GM19328 (cell line): ENCODE measurements at regions not wholly inside any gene's neighbourhood (a gene's known extent, or its start where the extent isn't known, plus 50 kb on each side); places are given as distances from the start of the nearest gene placed in this dataset.

Experiments
- ATAC-seq: cut with Tn5 transposase; IDR thresholded peaks from one replicate; pipeline ENCODE4 v1.9.1; 2021; ENCODE audit warnings: mild to moderate bottlenecking, moderate library complexity; ENCODE audit not compliant: unreplicated experiment

DNA sequence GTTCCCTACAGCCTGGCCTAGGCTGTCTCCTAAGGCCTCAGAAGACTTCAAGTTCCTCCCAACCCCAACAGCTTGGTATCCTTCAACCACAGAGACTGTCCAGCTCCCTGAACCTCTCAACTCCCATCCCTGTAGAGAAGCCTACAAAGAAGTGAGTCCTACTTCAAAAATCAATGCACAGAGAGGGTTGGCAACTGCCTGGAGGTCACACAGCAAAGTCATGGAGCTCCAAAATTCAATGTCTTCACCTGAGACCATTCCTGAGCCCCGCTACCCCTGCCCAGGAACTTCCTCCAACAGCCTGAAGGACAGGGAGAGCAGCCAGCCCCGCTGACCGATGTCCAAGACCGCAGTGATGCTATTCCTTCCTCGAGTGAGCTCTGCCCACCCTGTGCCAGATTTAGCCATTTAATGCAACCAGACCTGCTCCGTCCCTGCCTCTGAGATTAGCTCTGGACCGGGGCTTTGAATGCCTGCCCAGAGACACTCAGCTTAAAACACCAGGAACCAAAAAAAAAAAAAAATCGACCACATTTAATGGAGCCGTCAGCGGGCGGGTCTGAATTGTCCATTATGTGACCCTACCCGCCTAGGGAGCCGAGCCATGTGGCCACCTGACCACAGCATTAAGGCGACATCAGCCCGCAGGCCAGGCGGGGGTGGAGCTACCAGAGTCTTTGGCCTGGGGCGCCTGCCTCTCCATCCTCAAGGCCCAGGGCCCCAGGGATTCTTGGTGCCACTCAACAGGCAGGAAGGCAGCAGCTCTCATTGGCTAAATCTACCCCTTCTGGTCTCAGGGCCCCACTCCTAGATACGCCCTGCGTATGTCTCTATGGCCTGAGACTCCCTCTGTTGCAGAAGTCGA, 148.6 kb downstream of the SYF2 start:
- ATAC-seq = no peak

DNA sequence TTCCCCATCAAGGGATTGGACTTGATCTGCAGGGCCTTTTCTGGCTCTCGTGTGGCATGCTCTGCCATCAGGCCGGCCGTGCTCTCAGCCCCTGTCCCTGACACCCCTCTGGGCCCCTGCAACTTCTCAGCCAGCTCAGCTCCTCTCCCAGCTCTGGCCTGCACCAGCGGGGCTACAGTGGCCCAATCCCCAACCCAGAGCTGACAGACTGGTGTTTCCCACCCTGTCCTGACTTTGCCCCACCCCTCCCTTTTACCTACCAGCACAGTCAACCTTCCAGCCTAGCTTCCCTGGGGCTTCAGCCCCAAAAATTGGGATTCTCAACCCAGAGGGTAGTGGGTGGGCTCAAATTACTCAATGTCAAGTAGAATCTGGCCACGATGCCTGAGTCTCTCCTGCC, 149.3 kb downstream of the SYF2 start:
- no peak for ATAC-seq

DNA sequence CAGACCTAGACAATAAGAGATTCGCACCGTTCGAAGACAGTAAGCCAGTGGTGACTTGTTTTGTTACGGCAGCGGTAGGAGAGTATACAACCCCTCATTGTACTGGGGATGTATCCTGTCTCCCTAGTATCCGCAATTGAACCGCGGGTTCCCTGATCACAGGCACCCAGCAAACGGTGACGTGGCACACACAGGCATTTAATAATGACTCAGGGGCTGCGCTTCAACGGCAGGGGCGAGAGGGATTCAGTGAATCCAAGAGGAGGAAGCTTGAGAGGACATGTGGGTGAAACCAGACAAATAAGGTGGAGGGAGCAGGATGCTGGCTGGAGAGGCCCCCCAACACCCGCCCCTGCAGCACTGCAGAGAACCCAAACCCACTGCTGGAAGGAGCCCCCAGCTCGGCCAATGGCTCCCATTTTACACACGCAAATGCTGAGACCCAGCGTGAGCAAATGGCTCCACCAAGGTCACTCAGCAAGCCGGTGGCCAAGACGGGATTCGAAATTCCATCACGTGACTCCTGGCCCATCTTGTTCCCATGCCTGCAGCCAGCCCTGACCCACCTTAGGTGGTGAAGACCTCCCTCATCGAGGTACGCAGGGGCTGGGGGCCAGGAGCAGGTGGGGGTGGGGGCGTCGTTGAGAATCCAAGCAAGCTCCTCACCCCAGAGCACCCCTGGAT, 149.9 kb downstream of the SYF2 start:
- no peak for ATAC-seq

DNA sequence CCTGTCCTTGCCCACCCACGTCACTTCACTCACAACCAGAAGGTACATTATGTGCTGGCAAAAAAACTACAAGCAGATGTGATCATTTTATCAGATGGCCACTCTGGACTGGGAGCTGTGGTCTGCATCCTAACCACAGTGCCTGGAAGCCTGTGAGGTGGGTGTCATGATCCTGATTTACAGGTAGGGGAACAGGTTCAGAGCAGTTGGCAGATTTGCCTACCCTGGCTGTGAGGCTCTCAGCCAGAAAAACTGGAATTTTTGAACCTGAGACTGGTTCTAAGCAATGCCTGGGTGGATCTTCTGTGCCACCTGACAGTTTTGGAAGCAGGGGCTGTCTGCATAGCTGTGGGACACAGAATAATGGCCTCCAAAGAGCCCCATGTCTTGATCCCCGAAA, 150.8 kb downstream of the SYF2 start:
- ATAC-seq = no peak

DNA sequence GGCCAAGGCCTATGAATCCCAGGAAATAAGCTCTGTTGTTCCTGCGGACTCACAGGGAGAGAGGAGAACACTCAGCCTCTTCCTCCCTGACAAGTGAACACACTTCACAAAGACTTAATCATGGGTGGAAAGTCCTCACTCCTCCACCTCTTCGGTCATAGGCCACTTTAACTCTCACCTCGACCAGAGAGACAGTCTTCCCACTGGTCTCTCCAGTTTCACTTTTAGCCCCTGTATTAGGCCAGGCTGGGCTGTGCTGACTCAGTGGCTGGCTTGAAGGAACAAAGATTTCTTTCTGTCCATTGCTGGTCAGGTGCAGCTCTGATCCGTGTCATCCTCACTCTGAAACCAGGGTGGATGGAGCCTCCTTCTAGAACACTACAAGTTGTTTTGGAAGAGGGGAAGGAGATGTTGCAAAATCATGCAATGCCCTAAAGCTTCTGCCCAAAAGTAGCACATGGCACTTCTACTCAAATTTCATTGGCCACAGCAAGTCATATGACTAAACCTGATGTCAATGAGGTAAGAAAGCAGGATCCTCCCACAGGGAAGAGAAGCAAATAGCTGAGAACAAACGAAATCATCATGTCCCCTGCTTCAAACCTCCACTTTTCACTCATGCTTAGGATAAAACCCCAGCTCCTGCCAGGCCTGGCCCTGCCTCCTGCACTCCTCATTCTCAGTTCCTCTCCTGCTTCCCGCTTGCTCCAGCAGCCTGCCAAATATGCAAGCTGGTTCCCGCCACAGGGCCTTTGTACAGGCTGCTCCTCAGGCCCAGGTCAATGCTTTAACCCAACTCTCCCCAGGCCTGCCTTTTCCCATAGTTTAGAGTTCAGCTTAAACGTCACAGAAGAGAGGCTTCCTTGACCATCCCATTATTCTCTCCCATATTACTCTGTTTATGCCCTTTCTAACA, 150.5 kb upstream of the RUNX3 start:
- no peak for ATAC-seq

DNA sequence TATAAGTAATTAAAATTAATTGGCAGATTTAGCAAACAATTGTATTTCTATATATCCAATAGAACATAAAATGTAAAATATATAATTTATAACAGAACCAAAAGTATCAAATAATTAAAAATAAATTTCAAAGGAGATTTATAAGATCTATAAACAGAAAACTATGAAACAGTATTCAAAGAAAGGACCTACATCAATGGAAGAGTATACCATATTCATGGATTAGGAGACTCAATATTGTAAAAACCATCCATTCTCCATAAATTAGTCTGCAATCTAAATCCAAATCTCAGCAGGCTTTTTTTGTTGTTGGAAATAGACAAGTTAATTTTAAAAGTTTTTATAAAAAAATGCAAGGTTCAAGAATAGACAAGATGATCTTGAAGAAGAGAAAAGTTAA, 149.0 kb upstream of the RUNX3 start:
- ATAC-seq = no peak

DNA sequence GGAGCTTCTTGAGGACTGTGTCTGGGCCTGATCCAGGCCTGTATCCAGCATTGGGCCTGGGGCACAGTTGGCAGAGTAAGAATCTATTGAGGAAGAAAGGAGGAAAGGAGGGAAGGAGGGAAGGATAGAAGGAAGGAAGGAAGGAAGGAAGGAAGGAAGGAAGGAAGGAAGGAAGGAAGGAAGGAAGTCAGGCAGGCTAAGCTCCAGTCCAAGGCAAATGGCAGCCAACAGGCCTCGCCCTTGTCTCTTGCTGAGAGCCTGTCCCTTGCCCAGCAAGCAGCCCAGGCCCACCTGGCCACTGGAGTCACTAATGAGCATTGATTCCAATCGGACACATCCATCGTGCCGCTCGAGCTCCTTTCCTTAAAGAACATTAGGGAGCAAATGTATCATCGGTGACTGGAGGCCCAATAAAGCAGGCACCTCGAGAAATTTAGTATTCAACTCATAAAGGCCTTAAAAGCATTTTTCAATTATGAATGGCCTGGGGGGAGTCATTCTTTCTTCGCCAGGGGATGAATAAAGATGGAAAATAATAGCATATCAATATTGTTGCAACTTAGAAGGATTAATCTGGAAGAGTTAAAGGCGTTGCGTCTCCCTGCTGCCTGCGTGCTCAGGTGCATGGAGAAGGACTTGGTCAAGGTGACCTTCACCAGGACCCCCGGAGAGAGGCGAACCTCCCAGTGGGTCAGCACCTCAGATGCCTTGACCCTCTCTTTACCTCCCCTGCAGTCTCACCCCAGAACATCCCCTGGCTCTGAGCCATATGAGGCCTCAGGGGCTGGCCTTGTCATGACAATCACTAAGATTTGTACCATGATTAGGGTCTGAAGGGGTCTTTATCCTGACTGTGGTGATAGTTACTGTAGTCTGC, 144.5 kb upstream of the RUNX3 start:
- no peak for ATAC-seq

DNA sequence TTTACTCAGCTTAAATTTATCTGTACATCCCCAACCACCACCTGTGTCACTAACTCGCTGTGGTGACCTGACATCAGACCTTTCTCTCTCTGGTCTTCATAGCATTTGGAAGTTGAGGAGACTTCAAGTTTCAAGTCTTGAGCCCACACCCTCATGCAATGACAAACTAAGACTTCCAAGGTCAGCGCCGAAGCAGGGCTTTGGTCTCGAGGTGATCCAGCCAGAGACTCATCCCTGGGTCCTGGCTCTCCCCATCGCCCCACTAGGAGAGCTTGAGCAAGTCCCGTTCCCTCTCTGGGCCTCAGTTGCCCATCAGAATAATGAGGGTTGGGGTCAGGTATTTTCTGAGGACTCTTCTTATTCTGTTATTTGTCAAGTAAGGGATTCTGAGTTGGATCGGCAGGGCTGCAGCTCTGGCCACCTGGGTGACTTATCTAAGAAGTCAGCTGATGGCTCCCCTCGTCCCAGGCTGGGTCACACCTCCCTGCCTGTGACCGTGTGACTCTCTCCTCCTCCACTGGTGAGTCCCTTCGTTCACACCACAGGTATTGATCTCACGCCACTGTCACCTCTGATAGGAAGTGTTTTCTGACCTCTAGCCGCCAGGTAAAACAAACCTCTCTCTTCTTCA, 143.7 kb upstream of the RUNX3 start:
- no peak for ATAC-seq

DNA sequence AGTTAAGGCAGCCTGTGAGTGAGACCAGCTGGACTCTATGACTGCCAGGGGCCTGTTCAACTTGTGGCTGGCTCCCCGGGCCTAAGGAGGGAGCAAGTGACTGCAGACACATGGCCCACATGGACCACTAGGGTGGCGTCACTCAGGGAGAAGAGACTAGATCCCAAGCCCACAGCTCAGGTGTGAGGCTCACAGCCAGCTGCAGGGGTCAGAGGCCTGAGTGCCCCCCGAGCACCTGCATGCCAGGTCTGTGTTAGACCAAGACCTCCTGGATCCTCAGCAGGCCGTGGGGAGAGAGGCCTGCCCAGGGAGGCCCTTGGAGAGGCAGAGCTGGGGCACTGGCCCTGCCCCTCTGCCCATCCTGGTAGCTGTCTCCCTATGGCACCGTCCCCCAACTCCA, 142.4 kb upstream of the RUNX3 start:
- ATAC-seq = no peak

DNA sequence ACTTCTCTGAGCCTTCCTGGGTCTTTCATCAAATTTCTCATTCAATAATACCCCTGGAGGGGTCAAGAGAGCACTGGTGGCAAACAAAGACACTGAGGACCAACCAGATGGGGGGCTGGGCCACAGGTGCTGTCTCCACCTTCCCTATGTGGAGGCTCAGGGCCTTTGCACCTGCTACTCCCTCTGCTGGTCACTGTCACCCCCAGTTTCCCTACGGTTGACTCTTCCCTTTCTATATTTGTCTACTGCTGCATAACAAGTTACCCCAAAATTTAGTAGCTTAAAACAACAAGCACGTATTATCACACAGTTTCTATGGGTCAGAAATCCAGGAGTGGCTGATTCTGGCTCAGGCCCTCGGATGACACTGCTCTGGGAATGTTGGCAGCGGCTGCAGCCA, 138.8 kb upstream of the RUNX3 start:
- ATAC-seq = no peak

DNA sequence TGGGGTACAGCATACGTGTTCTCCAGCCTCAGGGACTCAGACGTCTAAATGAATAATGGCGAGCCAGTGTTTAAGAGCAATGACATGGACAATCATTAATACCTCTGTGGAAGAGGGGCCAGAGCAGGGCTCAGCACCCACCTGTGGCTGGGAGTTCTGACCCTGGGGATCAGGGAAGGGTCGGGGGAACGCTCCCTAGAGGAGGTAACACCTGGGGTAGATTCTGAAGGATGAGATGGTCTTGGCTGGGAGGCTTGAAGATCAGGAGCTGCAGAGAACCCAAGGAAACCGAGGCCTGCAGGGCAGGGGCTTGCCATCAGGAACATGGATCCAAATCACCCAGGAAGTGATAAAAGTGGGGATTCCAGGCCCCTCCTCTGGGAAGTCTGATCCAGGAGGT, 138.2 kb upstream of the RUNX3 start:
- ATAC-seq = no peak

DNA sequence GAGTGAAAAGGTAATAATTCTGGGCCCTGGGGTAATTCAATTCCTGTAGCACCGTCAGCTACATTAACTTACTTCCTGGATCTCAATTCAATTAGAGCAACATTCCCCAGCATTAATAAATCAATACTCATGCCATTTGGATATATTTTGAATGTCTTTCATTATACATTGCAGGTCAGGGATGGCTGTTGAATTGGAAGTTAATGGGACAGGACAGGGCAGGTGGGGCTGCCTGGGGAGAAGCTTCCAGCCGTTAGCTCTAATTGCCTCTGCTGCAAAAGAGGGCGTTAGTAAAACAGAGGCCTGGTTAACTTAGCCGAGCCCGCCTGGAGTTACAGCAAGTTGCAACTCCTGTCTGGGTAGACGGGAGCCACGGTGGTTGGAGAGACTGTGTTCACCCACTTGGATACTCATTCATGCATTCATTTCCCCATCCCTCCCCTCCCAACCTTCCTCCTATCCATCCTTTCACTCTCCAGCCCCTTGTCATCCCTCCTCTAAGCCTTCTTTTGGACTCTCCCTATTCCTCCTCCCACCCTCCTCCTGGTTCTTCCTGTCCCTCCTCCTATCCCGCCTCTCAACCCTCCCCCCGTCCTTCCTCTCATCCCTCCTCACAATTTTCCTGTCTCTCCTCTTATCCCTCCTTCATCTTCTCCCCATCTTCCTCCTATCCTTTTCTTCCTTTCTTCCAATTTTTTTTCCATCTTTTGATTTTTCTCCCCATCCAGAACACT, 137.6 kb upstream of the RUNX3 start:
- no peak for ATAC-seq

DNA sequence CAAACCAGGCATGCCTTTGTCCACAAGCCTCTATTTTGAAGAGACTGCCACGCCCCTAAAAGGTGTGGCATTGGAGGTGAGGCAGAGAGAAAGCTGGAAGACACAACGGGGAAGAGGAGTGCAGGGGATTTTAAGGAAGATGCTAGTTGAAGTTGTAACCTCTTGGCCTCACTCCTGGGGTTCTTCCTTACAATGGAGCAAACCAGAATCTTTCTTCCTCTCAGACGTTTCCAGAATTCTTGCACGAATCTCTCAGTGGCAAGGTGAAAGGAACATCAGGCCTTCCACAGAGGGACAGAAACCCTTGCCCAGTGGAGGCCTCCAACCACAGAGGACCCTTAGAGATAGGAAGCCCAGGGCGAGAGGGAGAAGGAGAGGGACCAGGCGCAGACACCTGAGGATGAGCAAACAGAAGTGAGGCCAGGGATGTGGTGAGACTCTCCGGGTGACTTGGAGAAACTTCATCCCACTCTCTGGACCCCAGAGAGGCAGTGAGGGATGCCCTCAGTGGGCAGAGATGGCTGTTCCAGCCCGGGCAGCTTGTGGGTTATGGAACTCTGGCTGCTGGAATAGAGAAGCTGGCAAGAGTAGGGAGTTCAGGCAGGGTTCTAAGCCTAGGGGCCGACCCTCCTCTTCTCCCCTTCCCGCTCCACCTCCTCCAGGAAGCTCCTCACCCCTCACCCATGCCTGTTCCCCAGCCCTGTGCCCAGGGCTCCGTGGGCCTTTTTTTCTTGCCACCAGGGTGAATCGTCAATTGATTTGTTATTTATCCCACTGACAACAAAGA, 136.8 kb upstream of the RUNX3 start:
- ATAC-seq = no peak

DNA sequence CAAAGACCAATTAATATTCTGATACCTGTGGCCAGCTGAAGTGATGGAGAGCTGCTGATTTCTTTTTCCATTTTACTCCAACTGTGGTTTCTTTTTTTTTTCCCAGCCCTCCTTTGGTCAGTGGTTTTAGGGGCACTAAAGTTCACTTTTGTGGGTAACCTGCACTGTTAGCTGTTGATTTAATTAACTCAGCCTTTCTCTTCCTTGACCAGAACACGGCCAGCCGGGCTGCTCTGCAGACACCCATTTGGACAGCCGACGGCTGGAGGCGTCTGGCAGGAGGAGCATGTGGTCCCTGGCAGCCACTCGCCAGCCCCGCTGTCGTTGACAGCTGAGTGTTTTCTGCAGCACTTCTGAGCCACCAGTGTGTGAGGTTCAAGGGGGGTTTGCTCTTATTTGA, 136.2 kb upstream of the RUNX3 start:
- ATAC-seq = no peak

DNA sequence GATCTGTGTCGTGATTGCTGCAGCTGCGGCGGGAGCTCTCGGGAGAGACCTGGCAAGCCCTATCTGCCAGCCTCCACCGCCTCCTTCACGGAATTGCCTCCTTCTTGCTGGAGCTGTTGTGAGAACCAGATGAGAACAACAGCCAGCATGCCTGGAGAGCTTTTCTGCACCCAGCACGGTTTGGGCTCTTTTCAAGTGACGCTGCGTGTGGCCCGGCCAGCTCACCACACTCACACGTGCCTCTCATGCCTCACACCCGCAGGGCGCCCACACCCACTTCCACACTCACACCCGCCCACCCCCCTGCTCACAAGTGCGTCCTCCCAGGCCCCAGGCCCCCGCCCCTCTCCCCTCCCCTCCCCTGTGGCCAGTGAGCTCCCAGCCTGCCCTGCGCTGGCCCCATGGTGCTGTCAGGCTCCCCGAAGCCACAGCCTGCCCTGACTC, 135.7 kb upstream of the RUNX3 start:
- ATAC-seq = no peak

DNA sequence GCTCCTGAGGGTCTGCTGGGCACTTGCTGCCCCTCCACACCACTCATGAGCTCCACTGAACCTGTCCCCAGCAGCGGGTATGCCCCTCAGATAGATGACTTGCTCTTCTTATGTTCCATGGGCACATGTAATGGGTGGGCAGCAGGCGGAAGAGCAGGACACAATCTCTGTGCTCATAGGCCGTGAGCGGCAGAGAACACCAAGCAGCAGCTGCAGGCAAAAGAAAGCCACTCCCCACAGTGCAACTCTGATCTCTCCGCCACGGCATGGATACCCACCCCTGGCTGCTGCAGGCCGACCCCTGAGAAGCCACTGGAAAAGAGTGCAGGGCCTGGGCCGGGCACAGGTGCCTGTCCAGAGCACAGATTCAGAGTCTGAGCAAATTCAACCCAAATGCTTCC, 135.2 kb upstream of the RUNX3 start:
- ATAC-seq = no peak

DNA sequence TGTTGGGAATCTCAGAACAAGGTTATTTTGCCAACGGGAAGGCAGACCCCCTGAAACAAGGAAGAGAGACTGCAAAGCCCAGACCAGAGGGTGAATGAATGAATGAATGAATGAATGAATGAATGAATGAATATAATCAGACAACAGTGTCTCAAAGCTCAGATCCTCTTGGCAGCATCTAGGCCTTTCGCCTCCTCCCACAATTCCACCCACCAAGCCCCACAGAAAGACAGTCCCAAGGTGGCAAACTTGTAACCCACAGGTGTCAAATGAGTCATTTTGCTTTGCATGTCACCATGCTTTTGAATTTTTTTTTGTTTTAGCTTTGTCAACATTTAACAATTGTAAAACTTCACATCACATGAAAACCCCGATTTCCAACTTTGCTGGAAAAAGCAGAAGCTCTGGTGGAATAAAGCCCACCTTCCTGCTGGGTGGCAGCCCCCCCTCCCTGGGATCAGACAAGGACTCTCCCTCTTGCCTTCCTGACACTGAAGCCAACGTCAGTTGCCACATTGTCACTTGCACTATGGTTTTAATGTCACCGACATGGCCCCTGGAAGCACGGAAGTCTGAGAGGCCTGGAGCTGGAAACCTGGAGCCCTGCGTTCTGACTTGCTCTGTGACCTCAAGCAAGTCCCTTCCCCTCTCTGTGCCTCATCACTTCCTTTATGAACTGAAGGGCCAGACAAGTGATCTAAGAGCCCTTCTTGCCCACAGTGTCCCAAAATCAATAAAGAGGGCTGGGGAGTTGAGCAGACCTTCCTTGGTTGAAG, 134.6 kb upstream of the RUNX3 start:
- ATAC-seq = no peak
